ENCODE measurements at regions not wholly inside any gene's neighbourhood (a gene's known extent, or its start where the extent isn't known, plus 50 kb on each side); places are given as distances from the start of the nearest gene placed in this dataset.
"Not testable (repeated sequence)": the region's sequence is repeated elsewhere in the genome, so short reads cannot be mapped to it uniquely, and the experiment has no call there.

- Mint-ChIP-seq H3K36me3 (ENCODE audit: insufficient read depth, unreplicated experiment) (no peaks in the 10 kb centered on the region), H3K4me1 (ENCODE audit: low read depth, unreplicated experiment) (no peaks in the 10 kb centered on the region), H3K27me3 (ENCODE audit: unreplicated experiment) (no peaks in the 10 kb centered on the region), H3K4me3 (ENCODE audit: low read depth, unreplicated experiment) (no peak overlapping the region), H3K9me3 (ENCODE audit: low read depth, unreplicated experiment) (peaks cover 10% of the 10 kb centered on the region), H3K27ac (ENCODE audit: unreplicated experiment) (no peak overlapping the region)
- CTCF ChIA-PET = no interaction called here
- TF ChIP-seq, protein P1, sequence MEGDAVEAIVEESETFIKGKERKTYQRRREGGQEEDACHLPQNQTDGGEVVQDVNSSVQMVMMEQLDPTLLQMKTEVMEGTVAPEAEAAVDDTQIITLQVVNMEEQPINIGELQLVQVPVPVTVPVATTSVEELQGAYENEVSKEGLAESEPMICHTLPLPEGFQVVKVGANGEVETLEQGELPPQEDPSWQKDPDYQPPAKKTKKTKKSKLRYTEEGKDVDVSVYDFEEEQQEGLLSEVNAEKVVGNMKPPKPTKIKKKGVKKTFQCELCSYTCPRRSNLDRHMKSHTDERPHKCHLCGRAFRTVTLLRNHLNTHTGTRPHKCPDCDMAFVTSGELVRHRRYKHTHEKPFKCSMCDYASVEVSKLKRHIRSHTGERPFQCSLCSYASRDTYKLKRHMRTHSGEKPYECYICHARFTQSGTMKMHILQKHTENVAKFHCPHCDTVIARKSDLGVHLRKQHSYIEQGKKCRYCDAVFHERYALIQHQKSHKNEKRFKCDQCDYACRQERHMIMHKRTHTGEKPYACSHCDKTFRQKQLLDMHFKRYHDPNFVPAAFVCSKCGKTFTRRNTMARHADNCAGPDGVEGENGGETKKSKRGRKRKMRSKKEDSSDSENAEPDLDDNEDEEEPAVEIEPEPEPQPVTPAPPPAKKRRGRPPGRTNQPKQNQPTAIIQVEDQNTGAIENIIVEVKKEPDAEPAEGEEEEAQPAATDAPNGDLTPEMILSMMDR (IDR thresholded peaks at IDR 0.05; ENCODE audit: unreplicated experiment) = no peak
- no peak for DNase-seq
- no TSS peak for BruUV-seq (replicated peaks)
- intact Hi-C loops (cut with micrococcal nuclease; ENCODE audit: unreplicated experiment) = no loop called here
Observed at GRCh38 chr2:34789169-34789568, 1190.1 kb upstream of the FAM98A start.

DNA sequence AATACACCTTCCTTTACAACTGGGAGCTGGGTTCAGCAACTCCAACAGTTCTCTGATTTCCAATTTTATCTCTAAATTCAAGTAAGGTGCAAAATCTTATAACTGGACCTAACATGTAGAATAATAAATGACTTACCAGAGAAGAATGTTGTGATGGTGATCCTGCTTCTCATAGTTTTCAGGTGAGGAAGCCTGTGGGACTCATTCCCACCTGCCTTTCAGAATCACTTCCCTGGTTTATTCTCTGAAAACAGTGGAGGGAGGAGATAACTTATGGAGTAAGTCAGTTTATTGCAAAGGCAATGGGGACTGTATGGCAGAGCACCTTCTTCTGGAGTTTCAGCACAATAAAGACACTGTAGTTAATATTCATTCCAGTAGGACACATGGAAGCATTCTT, 1188.2 kb upstream of the FAM98A start:
- CTCF ChIA-PET = no interaction called here
- peaks cover 10% of the 10 kb centered on the region for H3K9me3 Mint-ChIP-seq (ENCODE audit: low read depth, unreplicated experiment)
- no peaks in the 10 kb centered on the region for H3K36me3 Mint-ChIP-seq (ENCODE audit: insufficient read depth, unreplicated experiment)
- no peak overlapping the region for H3K4me3 Mint-ChIP-seq (ENCODE audit: low read depth, unreplicated experiment)
- no peaks in the 10 kb centered on the region for H3K27me3 Mint-ChIP-seq (ENCODE audit: unreplicated experiment)
- no TSS peak for BruUV-seq (replicated peaks)
- DNase-seq = no peak
- H3K27ac Mint-ChIP-seq (ENCODE audit: unreplicated experiment) = no peak overlapping the region
- no peaks in the 10 kb centered on the region for H3K4me1 Mint-ChIP-seq (ENCODE audit: low read depth, unreplicated experiment)
- intact Hi-C loops (cut with micrococcal nuclease; ENCODE audit: unreplicated experiment) = no loop called here
- TF ChIP-seq, protein P1 (IDR thresholded peaks at IDR 0.05; ENCODE audit: unreplicated experiment) = no peak

- no peaks in the 10 kb centered on the region for H3K27me3 Mint-ChIP-seq (ENCODE audit: unreplicated experiment)
- H3K27ac Mint-ChIP-seq (ENCODE audit: unreplicated experiment) = no peak overlapping the region
- CTCF ChIA-PET = no interaction called here
- intact Hi-C loops (cut with micrococcal nuclease; ENCODE audit: unreplicated experiment) = no loop called here
- H3K9me3 Mint-ChIP-seq (ENCODE audit: low read depth, unreplicated experiment) = peaks cover 20% of the 10 kb centered on the region
- H3K4me1 Mint-ChIP-seq (ENCODE audit: low read depth, unreplicated experiment) = no peaks in the 10 kb centered on the region
- H3K4me3 Mint-ChIP-seq (ENCODE audit: low read depth, unreplicated experiment) = no peak overlapping the region
- TF ChIP-seq, protein P1 (IDR thresholded peaks at IDR 0.05; ENCODE audit: unreplicated experiment) = no peak
- no TSS peak for BruUV-seq (replicated peaks)
- H3K36me3 Mint-ChIP-seq (ENCODE audit: insufficient read depth, unreplicated experiment) = no peaks in the 10 kb centered on the region
- no peak for DNase-seq
Observed at GRCh38 chr2:34785206-34785785, 1186.2 kb upstream of the FAM98A start.

DNA sequence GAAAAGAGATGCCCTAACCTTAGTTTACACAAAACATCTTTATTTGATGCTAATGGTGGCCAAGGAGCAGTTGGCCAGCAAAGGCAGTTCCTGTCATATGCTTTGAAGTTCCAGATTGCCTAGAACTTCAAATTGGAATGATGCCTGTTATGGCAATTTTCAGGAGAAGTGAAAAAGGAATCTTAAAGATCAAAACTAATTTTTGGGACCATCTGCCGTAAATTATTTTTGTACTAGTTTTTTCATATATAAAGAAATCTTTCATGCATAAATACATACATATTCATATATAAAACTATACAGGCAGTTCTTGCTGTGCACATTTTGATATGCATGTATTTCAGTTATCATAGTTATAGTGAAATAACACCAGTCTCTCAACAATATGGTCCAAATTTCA, 1185.6 kb upstream of the FAM98A start:
- CTCF ChIA-PET = interaction anchor here (0.6 kb wide), 1 partner anchor 313 kb away, joined by 4 read pairs; no protein-coding TSS in a partner anchor
- no TSS peak for BruUV-seq (replicated peaks)
- Mint-ChIP-seq H3K4me1 (ENCODE audit: low read depth, unreplicated experiment) (no peaks in the 10 kb centered on the region), H3K27me3 (ENCODE audit: unreplicated experiment) (no peaks in the 10 kb centered on the region), H3K9me3 (ENCODE audit: low read depth, unreplicated experiment) (peaks cover 19% of the 10 kb centered on the region), H3K27ac (ENCODE audit: unreplicated experiment) (no peak overlapping the region), H3K36me3 (ENCODE audit: insufficient read depth, unreplicated experiment) (no peaks in the 10 kb centered on the region), H3K4me3 (ENCODE audit: low read depth, unreplicated experiment) (no peak overlapping the region)
- TF ChIP-seq, protein P1 (IDR thresholded peaks at IDR 0.05; ENCODE audit: unreplicated experiment) = no peak
- no peak for DNase-seq
- intact Hi-C loops (cut with micrococcal nuclease; ENCODE audit: unreplicated experiment) = no loop called here

GRCh38 chr2:34750742-34751141, 1151.6 kb upstream of the FAM98A start:
- CTCF ChIA-PET; H3K27ac Mint-ChIP-seq (ENCODE audit: unreplicated experiment); H3K4me3 Mint-ChIP-seq (ENCODE audit: low read depth, unreplicated experiment); intact Hi-C loops (cut with micrococcal nuclease; ENCODE audit: unreplicated experiment); H3K36me3 Mint-ChIP-seq (ENCODE audit: insufficient read depth, unreplicated experiment); H3K27me3 Mint-ChIP-seq (ENCODE audit: unreplicated experiment); BruUV-seq (replicated peaks); H3K4me1 Mint-ChIP-seq (ENCODE audit: low read depth, unreplicated experiment); H3K9me3 Mint-ChIP-seq (ENCODE audit: low read depth, unreplicated experiment); DNase-seq: not testable (repeated sequence)
